H54 (cell line): ENCODE measurements at regions not wholly inside any gene's neighbourhood (a gene's known extent, or its start where the extent isn't known, plus 50 kb on each side); places are given as distances from the start of the nearest gene placed in this dataset.
"Not testable (repeated sequence)": the region's sequence is repeated elsewhere in the genome, so short reads cannot be mapped to it uniquely, and the experiment has no call there.

ENCODE experiments used
- DNase-seq: peaks from one replicate; pipeline ENCODE4 v3.0.0; 2011; ENCODE audit warnings: low spot score, mixed read lengths; ENCODE audit not compliant: insufficient read length
- FAIRE-seq: peaks from 3 replicates; lab custom pipeline; 2011; peaks lifted over from hg19 to GRCh38; lab: Jason Lieb, UNC
- POLR2A ChIP-seq: IDR thresholded peaks from 2 replicates; pipeline ENCODE4 v1.6.1; 2011; ENCODE audit warnings: low read depth, mild to moderate bottlenecking, low read length

DNA sequence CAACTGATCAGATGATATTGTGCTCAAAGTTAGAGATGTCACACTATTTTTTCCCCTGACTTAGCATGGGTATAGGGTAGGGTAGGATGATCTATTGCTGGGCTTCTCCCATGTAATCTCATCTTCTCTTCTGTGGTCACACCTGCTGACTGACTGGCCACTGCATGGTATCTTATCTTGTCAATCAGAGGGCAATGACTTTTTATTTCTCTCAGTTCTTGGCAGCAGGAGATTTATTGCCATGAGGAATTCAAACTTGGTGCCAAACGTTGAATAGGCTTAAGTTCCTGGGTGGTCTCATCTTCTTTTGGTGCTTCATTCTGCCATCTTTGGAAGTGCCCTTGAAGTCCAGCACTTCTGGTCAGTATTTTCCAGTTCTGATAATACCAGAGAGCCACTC is 226.4 kb upstream of the POGK start:
- TF ChIP-seq POLR2A = no peak
- DNase-seq (no peak), FAIRE-seq (no peak)

DNA sequence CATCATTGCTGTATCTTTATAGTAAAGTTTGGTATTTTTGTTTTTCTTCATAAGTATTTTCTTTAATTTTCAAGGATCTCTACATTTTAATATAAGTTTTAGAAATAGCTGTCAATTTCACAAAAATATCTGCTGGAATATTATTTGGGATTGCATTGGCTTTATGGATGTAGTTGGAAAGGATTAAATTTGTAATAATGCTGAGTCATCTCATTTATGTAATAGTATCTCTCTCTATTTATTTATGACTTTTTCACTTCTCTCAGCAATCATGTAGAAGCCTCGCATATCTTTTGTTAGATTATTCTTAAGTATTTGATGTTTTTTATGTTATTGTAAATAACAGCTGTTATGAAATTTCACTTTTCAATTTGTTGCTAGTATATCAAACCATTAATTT is 223.1 kb upstream of the POGK start:
- DNase-seq = no peak
- FAIRE-seq = no peak
- TF ChIP-seq POLR2A = no peak

DNA sequence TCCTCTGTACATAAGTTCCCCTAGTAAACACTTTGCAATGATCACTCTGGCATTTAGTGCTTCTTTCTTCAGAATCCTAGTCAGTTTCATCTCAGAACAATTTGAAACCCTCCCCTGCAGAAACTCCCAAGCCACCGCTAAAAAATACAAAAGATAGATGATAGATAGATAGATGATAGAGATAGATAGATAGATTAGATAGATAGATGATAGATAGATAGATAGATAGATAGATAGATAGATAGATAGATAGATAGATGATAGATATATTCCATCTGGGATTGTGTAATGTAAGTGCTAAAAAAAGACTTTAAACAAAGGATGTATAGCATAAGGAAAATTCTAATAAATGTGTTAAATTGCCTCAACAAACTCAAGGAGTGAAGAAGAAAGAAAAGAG is 212.6 kb upstream of the POGK start:
- DNase-seq (no peak), FAIRE-seq (no peak)
- no peak for TF ChIP-seq POLR2A

DNA sequence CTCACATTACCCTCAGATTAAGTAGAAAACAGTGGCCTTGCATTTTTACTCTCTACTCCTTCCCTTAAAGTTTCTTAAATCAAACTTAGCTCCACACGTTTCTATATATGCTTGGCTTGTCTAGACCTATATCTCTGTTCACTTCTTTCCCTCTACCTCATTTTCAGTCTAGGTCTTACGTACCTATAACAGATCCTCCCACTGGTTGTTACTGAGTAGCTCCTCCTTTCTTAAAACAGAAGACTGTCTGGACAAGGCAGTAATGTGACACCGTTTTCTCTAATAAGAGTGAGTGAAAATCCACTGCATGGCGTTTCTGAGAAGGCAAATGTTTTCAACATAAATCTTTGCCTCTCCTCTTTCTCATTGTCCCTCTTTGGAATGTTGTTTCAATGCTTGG is 211.7 kb upstream of the POGK start:
- DNase-seq = no peak
- no peak for FAIRE-seq
- no peak for TF ChIP-seq POLR2A

DNA sequence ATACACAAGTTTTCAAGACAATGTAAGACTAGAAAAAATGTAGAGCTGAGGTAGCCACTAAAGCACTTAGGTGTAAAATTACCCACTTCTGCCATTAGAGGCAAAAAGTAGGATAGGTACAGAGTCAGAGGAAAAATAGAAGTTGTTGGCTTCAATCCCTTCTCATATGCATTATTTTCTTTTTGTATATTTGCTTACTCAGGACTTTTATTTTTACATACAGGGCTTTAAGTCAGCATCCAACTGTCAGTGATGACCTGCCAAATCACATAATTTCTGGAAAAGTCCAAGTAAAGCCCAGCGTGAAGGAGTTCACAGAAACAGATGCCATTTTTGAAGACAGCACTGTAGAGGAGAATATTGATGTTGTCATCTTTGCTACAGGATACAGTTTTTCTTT is 211.0 kb upstream of the POGK start:
- no peak for TF ChIP-seq POLR2A
- FAIRE-seq (no peak), DNase-seq (no peak)

DNA sequence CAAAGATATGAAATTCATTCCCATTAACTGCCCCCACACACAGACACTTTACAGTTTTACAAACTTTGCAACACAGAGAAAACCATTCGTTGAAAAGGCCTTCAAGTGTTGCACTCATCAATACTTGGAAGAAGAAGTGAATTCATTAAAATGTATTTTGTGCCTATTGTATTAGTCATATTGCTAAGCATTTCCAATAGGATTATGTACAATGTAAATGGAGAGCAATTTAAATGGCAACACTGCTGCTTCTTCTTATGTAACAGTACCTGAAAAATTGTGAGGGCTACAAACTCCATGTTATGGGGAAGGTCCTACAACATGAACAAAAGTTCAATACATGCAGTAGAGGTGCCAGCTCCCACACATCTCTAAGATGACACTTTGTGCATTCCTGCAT is 209.3 kb upstream of the POGK start:
- FAIRE-seq (no peak), DNase-seq (no peak)
- no peak for TF ChIP-seq POLR2A

DNA sequence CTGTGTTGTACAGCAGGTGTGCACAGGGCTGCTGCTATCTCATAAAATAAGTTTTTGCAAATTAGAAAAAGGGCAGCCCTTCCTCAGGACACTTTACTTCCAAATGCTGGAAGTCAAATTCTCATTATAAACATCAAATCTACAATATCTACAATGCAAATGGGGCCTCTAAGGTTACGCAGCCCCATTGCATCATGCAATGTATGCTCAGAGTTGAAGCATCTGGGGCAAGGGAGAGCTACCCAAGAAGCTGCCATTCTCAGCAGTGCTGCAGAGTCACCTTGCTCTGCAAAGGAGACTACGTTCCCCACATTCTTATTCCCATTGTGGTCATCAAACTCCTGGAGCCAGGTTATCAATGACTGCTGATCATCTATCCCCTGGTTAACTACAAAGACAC is 208.9 kb upstream of the POGK start:
- TF ChIP-seq POLR2A = no peak
- FAIRE-seq (no peak), DNase-seq (no peak)

DNA sequence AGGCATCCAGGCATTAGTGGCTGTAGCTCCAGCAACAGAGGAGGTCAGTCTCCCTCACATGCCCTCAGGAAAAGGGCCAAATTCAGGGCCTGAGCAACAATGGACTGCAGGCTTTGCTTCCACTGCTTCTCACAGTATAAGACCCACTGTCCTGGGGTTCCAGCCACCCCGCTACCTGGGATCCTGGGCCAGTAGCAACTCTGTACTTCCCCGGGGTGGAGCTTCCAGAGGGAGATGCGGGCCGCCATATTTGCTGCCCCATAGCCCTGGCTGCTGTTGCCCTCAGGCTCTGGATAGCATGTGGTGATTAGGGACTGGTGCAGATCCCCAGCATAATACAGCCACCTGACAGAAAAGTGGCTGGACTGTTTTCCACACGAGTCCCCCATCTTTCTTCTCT is 201.1 kb upstream of the POGK start:
- DNase-seq (no peak), FAIRE-seq (no peak)
- TF ChIP-seq POLR2A = no peak

DNA sequence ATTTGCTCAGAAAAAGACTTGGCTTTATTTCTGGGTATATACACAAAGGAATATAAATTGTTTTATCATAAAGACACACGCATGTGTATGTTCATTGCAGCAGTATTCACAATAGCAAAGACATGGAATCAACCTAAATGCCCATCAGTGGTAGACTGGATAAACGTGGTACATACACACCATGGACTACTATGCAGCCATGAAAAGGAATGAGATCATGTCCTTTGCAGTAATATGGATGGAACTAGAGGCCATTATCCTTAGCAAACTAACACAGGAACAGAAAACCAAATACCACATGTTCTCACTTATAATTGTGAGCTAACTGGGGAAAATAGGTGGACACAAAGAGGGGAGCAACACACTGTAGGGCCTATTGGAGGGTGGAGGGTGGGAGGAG is 182.0 kb upstream of the POGK start:
- FAIRE-seq = not testable (repeated sequence)

DNA sequence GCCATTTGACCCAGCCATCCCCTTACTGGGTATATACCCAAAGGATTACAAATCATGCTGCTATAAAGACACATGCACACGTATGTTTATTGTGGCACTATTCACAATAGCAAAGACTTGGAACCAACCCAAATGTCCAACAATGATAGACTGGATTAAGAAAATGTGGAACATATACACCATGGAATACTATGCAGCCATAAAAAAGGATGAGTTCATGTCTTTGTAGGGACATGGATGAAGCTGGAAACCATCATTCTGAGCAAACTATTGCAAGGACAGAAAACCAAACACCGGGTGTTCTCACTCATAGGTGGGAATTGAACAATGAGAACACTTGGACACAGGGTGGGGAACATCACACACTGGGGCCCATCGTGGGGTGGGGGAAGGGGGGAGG is 172.5 kb upstream of the POGK start:
- not testable (repeated sequence) for FAIRE-seq, DNase-seq

More for the DNA sequence above, 182.0 kb upstream of the POGK start:
- DNase-seq = not testable (repeated sequence)

DNA sequence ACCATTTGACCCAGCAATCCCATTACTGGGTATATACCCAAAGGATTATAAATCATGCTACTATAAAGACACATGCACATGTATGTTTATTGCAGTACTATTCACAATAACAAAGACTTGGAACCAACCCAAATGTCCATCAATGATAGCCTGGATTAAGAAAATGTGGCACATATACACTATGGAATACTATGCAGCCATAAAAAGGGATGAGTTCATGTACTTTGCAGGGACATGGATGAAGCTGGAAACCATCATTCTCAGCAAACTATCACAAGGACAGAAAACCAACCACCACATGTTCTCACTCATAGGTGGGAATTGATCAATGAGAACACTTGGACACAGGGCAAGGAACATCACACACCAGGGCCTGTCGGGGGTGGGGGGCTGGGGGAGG is 171.7 kb upstream of the POGK start:
- FAIRE-seq = not testable (repeated sequence)

DNA sequence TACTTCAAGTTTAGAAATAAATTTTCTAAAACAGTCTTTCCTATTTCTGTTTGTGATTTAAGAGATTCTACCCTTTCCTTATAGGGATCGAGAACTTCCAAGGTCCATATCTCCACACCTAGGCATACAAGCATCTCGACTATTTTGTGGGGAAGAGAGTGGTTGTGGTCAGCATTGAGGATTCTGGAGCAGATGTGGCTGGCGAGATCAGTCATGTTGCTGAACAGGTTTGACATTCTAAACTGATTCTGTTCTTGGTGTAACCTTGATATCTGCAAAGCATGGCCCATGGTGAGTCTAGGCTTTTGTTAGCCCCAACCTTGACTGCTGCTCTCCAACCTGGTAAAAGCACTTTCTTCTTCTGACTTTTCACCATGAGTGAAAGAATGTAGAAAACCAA is 167.6 kb upstream of the POGK start:
- no peak for TF ChIP-seq POLR2A
- no peak for DNase-seq
- FAIRE-seq = no peak

More for the DNA sequence above, 171.7 kb upstream of the POGK start:
- not testable (repeated sequence) for DNase-seq

DNA sequence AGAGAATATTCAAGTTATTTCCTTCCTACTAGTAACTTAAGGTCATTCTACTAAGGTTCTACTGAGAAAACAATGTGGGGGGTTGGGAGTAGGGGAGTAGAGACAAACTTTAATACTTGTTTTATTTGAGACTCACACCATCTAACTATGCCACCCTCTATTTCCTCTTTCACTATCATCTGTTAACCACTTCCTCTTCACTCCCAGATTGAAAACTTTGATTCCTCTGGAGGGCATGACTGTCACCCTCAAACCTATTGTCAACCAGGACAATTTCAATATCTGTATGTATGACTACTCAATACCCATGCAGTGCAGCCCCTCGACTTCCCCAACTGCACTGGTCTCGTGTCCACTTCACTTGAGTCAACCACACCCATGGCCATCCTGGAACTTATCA is 165.6 kb upstream of the POGK start:
- FAIRE-seq (no peak), DNase-seq (no peak)
- TF ChIP-seq POLR2A = no peak

DNA sequence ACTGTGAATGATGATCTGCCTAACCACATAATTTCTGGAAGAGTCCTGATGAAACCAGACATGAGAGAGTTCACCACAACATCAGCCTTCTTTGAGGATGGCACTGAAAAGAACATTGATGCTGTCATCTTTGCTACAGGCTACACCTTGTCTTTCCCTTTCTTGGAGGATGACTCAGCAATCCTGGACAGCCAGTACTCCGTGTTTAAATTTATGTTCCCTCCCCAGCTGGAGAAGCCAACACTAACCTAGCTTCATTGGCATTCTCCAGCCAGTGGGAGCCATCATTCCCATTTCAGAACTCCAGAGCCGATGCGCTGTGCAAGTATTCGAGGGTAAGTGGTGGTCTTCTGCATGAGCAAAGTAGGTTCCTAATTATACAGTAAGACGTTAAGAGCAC is 164.1 kb upstream of the POGK start:
- DNase-seq (no peak), FAIRE-seq (no peak)
- TF ChIP-seq POLR2A = no peak

DNA sequence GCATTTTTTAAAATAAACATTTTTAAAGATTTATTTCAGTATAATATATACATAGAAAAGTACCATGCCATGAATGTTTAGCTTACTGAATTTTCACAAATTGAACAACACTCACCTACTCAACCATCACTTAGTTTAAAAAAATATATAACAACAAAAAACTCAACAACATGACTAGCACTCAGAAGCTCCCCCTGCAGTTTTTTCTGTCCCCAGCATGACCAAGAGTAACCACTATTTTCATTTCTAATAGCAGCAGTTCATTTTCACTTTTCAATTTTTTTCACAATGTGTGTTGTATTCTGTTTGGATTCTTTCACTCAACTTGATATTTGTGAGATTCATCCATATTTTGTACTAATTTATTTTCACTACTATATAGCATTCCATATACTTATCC is 162.3 kb upstream of the POGK start:
- no peak for FAIRE-seq
- no peak for TF ChIP-seq POLR2A
- no peak for DNase-seq

DNA sequence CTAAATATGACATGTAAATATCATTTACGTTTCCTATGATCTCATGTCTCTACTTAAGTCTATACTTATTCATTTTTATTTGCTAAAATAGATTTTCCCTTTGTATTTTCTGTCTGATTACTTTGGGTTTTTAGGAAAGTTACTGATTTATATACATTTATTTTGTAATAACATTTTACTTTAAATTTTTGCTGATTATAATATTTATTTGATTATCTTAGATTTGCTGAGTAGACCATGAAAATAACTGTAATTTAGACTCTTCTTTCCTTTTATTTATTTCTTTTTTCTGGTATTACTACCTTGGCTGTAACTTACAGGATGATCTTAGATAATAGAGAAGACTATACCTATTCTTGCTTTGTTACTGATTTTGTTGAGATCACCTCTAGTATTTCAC is 159.9 kb upstream of the POGK start:
- no peak for TF ChIP-seq POLR2A
- FAIRE-seq (no peak), DNase-seq (no peak)

DNA sequence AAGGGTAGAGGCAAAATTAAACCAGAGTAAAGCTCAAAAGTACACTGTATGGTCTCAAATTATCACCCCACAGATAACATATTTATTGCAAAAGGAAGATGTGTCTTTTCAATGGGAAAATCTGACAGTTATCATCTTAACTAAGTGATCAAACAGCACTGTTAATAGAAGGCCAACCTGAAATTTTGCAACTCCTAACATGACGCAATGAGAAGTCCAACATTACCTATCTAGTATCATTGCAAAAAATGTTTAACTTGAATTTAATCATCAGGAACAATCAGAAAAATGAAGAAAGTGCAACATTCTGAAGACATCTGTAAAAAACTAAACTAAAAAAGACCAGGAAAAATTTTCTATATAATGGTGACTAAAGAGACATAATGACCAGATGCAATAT is 156.7 kb upstream of the POGK start:
- FAIRE-seq = no peak
- no peak for DNase-seq
- no peak for TF ChIP-seq POLR2A

DNA sequence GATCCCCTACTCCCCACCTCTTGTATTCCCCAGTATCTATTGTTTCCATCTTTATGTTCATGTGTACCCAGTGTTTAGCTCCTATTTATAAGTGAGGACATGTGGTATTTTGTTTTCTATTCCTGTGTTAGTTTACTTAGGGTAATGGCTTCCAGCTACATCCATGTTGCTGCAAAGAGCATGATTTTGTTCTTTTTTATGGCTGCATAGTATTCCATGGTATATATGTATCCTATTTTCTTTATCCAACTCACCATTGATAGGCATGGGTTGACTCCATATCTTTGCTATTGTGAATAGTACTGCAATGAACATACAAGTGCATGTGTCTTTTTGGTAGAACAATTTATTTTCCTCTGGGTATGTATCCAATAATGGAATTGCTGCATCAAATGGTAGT is 154.6 kb upstream of the POGK start:
- DNase-seq, FAIRE-seq: not testable (repeated sequence)
